NCI-H146 (cell line): ENCODE measurements at regions not wholly inside any gene's neighbourhood (a gene's known extent, or its start where the extent isn't known, plus 50 kb on each side); places are given as distances from the start of the nearest gene placed in this dataset.
A peak's percentile ranks its signal among the peaks of the same experiment; 100 is the strongest.
"Not testable (repeated sequence)": the region's sequence is repeated elsewhere in the genome, so short reads cannot be mapped to it uniquely, and the experiment has no call there.

Source experiments
- DNase-seq: peaks from one replicate; lab custom pipeline; 2025; lab: John Stamatoyannopoulos, UW

DNA sequence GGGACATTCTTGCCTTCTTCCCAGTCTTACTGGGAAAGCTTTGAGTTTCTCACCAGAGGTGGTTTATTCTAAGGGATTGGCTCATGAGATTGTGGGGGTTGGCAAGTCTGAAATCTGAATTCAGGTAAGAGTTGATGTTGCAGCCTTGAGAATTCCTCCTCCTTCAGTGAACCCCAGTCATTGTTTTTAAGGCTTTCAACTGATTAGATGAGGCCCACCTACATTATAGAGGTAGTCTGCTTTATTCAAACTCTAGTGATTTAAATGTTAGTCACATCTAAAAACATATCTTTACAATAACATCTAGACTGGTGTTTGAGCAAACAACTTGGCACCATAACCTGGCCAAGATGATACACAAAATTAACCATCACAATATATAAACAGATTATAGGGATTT lies 156.5 kb upstream of the MED14 start:
- DNase-seq = no peak

DNA sequence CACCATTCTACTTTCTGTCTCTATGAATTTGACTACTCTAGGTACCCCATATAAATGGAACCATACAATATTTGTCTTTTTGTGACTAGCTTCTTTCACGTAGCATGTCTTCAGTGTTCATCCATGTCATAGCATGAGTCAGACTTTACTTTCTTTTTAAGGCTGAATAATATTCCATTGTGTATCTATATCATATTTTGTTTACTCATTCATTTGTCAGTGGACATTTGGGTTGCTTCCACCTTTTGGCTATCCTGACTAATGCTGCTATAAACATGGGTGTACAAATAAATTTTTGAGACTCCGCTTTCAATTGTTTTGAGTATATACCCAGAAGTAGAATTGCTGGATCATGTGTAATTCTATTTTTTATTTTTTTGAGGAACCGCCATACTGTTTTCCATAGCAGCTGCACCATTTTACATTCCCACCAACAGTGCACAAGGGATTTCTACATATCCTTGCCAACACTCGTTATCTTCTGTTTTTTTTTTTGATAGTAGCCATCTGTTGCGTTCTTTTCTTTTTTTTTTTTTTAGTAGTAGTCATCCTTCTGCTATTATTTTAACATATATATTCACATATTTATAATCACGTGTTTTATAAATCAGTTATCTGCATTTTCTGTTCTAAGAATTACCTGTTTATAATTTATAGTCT lies 158.0 kb upstream of the MED14 start:
- DNase-seq = no peak

GRCh38 chrX:40895246-40895645 lies 159.9 kb upstream of the MED14 start:
- no peak for DNase-seq

GRCh38 chrX:40897718-40898270 lies 162.5 kb upstream of the MED14 start:
- no peak for DNase-seq

- DNase-seq = not testable (repeated sequence)
Measured at GRCh38 chrX:40904739-40905138, 169.4 kb upstream of the MED14 start.

- no peak for DNase-seq
Measured at GRCh38 chrX:40908026-40908425, 172.7 kb upstream of the MED14 start.

GRCh38 chrX:40908857-40909475 lies 173.6 kb upstream of the MED14 start:
- no peak for DNase-seq

- no peak for DNase-seq
Measured at GRCh38 chrX:40912166-40912565, 173.1 kb upstream of the USP9X start.

DNA sequence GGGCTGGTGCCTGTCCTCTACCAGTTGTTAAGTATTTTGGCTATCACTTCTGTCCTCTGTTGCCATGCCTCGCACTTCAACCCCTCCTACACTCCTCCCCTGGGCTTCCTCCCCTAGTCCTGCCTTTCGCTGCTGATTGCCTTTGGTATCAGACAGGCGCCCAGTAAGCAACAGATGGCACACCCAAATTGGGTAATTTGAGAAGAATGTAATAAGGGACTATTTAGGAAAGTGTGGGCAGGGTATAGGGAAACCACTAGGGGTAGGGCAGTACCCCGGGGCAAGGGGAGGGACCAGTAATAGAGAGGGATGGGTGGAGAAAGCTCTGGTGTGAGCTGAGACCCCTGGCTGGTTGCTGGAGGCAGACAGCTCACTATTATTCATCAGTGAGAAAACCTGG lies 172.7 kb upstream of the USP9X start:
- no peak for DNase-seq

- no peak for DNase-seq
Measured at GRCh38 chrX:40920351-40920750, 164.9 kb upstream of the USP9X start.

- peak; percentile 6 for DNase-seq
Measured at GRCh38 chrX:40922307-40922706, 162.9 kb upstream of the USP9X start.

GRCh38 chrX:40926739-40927427 lies 158.4 kb upstream of the USP9X start:
- not testable (repeated sequence) for DNase-seq

DNA sequence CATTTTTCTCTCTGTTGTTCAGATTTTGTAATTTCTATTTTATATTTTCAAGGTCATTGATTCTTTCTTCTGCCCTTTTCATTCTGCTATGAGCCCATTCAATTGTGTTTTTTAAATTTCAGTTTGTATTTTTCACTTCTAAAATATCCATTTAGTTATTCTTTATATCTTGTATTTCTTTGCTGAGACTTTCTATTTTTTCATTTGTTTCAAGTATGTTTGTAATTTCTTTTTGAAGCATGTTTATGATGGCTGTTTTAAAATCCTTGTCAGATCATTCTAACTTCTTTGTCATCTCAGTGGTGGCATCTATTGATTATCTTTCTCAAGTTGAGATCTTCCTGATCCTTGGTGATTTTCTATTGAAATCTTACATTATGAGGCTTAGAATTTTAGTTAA lies 157.2 kb upstream of the USP9X start:
- DNase-seq = no peak

- no peak for DNase-seq
Measured at GRCh38 chrX:40931921-40932320, 153.3 kb upstream of the USP9X start.

- no peak for DNase-seq
Measured at GRCh38 chrX:40933132-40933705, 152.0 kb upstream of the USP9X start.

- DNase-seq = no peak
Measured at GRCh38 chrX:40933706-40934425, 151.4 kb upstream of the USP9X start.

GRCh38 chrX:40936827-40937226 lies 148.4 kb upstream of the USP9X start:
- DNase-seq = no peak

DNA sequence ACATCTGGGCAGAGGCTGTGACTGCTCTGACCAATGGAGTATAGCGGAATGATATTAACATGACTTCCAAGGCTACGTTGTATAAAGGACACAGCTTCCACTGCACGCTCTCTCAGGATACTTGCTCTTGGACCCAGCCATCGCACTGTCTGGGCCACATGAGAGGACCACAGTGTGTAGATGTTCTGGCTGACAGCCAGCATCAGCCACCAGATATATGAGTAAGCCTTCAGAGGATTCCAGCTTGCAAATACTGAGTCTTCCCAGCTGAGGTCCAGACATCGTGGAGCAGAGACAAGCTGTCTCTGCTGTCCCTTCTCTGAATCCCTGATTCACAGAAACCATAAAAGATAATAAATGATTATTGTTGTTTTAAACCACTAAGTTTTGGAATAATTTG lies 146.8 kb upstream of the USP9X start:
- DNase-seq = no peak

GRCh38 chrX:40943093-40943641 lies 142.1 kb upstream of the USP9X start:
- no peak for DNase-seq

DNA sequence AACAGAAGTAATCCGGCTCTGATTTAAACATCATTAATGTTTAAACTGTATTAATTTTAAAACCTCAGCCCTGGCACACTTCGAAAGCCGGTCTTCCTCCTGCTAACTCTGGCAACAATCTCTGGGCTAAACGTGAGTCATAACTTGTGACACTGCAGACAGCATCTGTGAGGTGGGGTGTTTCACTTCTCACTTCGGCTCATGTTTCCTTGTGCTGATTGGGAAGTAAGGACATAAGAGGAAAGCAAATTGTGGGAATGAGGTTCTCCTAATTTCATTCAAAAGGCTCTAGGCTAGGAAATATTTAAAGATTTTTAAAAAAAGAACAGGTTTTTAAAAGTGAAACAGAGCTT lies 139.9 kb upstream of the USP9X start:
- no peak for DNase-seq

- no peak for DNase-seq
Measured at GRCh38 chrX:40947276-40947675, 138.0 kb upstream of the USP9X start.

DNA sequence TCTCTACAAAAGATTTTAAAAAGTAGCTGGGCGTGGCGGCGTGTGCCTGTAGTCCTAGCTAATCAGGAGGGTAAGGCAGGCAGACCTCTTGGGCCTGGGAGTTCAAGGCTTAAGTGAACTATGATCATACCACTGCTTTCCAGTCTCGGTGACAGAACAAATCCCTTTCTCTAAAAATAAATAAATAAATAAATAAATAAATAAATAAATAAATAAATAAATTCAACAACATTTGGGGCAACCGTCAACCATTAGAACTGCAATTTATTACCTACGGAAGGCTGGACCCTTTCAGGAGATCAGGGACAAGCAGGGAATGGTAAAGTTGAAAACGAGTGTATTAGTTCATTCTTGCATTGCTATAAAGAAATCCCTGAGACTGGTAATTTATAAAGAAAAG lies 136.2 kb upstream of the USP9X start:
- no peak for DNase-seq
